ENCODE measurements at regions not wholly inside any gene's neighbourhood (a gene's known extent, or its start where the extent isn't known, plus 50 kb on each side); places are given as distances from the start of the nearest gene placed in this dataset.

- Histone ChIP-seq H3K27me3 (ENCODE audit: insufficient read depth, low read length) (no peaks in the 10 kb centered on the region), H3K27ac (ENCODE audit: low read depth, low read length) (no peak overlapping the region), H3K9ac (ENCODE audit: low read length) (no peak overlapping the region), H3K9me3 (ENCODE audit: insufficient read depth, low read depth, low read length) (peaks cover 4% of the 10 kb centered on the region), H2AFZ (ENCODE audit: low read depth, low read length) (no peak overlapping the region), H3K4me1 (ENCODE audit: insufficient read depth, low read length) (no peaks in the 10 kb centered on the region), H3K79me2 (ENCODE audit: insufficient read depth, low read length) (no peaks in the 10 kb centered on the region), H3K36me3 (ENCODE audit: insufficient read depth, low read length) (no peaks in the 10 kb centered on the region), H3K4me2 (ENCODE audit: low read length) (no peak overlapping the region), H3K4me3 (ENCODE audit: insufficient read depth, low read depth, low read length) (no peak overlapping the region), H4K20me1 (ENCODE audit: insufficient read depth, low read length) (no peaks in the 10 kb centered on the region)
- DNase-seq (ENCODE audit: low read depth) (no peak), FAIRE-seq (no peak)
- Mint-ChIP-seq H3K27ac (ENCODE audit: unreplicated experiment) (no peak overlapping the region), H3K4me1 (ENCODE audit: low read depth, unreplicated experiment) (peaks cover 12% of the 10 kb centered on the region), H3K9me3 (ENCODE audit: unreplicated experiment) (peaks cover 21% of the 10 kb centered on the region), H3K36me3 (ENCODE audit: low read depth, unreplicated experiment) (no peaks in the 10 kb centered on the region), H3K27me3 (ENCODE audit: low read depth, unreplicated experiment) (no peaks in the 10 kb centered on the region), H3K4me3 (ENCODE audit: unreplicated experiment) (no peak overlapping the region)
- TF ChIP-seq EZH2 (IDR thresholded peaks at IDR 0.05; ENCODE audit: insufficient read depth, low read length) (no peak), CTCF (IDR thresholded peaks at IDR 0.05; ENCODE audit: insufficient read depth, low read depth, low read length) (no peak)
Measured at GRCh38 chr5:5626412-5626811, 203.9 kb downstream of the ICE1 start.

GRCh38 chr5:5625491-5625890, 203.0 kb downstream of the ICE1 start:
- Histone ChIP-seq H3K4me2 (ENCODE audit: low read length) (no peak overlapping the region), H3K79me2 (ENCODE audit: insufficient read depth, low read length) (no peaks in the 10 kb centered on the region), H3K9me3 (ENCODE audit: insufficient read depth, low read depth, low read length) (peaks cover 4% of the 10 kb centered on the region), H3K4me1 (ENCODE audit: insufficient read depth, low read length) (no peaks in the 10 kb centered on the region), H3K9ac (ENCODE audit: low read length) (no peak overlapping the region), H3K36me3 (ENCODE audit: insufficient read depth, low read length) (no peaks in the 10 kb centered on the region), H3K4me3 (ENCODE audit: insufficient read depth, low read depth, low read length) (no peak overlapping the region), H3K27ac (ENCODE audit: low read depth, low read length) (no peak overlapping the region), H4K20me1 (ENCODE audit: insufficient read depth, low read length) (no peaks in the 10 kb centered on the region), H2AFZ (ENCODE audit: low read depth, low read length) (no peak overlapping the region), H3K27me3 (ENCODE audit: insufficient read depth, low read length) (no peaks in the 10 kb centered on the region)
- no peak for FAIRE-seq
- peaks cover 21% of the 10 kb centered on the region for H3K9me3 Mint-ChIP-seq (ENCODE audit: unreplicated experiment)
- DNase-seq (ENCODE audit: low read depth): no peak
- no peak for TF ChIP-seq CTCF (IDR thresholded peaks at IDR 0.05; ENCODE audit: insufficient read depth, low read depth, low read length)
- no peak for TF ChIP-seq EZH2 (IDR thresholded peaks at IDR 0.05; ENCODE audit: insufficient read depth, low read length)
- H3K27me3 Mint-ChIP-seq (ENCODE audit: low read depth, unreplicated experiment): no peaks in the 10 kb centered on the region
- H3K36me3 Mint-ChIP-seq (ENCODE audit: low read depth, unreplicated experiment): no peaks in the 10 kb centered on the region
- no peak overlapping the region for H3K27ac Mint-ChIP-seq (ENCODE audit: unreplicated experiment)
- peaks cover 12% of the 10 kb centered on the region for H3K4me1 Mint-ChIP-seq (ENCODE audit: low read depth, unreplicated experiment)
- H3K4me3 Mint-ChIP-seq (ENCODE audit: unreplicated experiment): no peak overlapping the region

GRCh38 chr5:5623397-5623796, 200.9 kb downstream of the ICE1 start:
- H3K79me2 ChIP-seq (ENCODE audit: insufficient read depth, low read length): no peaks in the 10 kb centered on the region
- Mint-ChIP-seq H3K36me3 (ENCODE audit: low read depth, unreplicated experiment) (no peaks in the 10 kb centered on the region), H3K4me3 (ENCODE audit: unreplicated experiment) (no peak overlapping the region), H3K4me1 (ENCODE audit: low read depth, unreplicated experiment) (peaks cover 3% of the 10 kb centered on the region), H3K9me3 (ENCODE audit: unreplicated experiment) (peaks cover 21% of the 10 kb centered on the region), H3K27ac (ENCODE audit: unreplicated experiment) (no peak overlapping the region), H3K27me3 (ENCODE audit: low read depth, unreplicated experiment) (no peaks in the 10 kb centered on the region)
- no peak overlapping the region for H3K4me2 ChIP-seq (ENCODE audit: low read length)
- TF ChIP-seq CTCF (IDR thresholded peaks at IDR 0.05; ENCODE audit: insufficient read depth, low read depth, low read length) (no peak), EZH2 (IDR thresholded peaks at IDR 0.05; ENCODE audit: insufficient read depth, low read length) (no peak)
- no peak for FAIRE-seq
- no peaks in the 10 kb centered on the region for H3K4me1 ChIP-seq (ENCODE audit: insufficient read depth, low read length)
- no peak overlapping the region for H3K27ac ChIP-seq (ENCODE audit: low read depth, low read length)
- no peak overlapping the region for H2AFZ ChIP-seq (ENCODE audit: low read depth, low read length)
- H4K20me1 ChIP-seq (ENCODE audit: insufficient read depth, low read length): no peaks in the 10 kb centered on the region
- no peak overlapping the region for H3K9ac ChIP-seq (ENCODE audit: low read length)
- H3K27me3 ChIP-seq (ENCODE audit: insufficient read depth, low read length): no peaks in the 10 kb centered on the region
- no peaks in the 10 kb centered on the region for H3K36me3 ChIP-seq (ENCODE audit: insufficient read depth, low read length)
- H3K9me3 ChIP-seq (ENCODE audit: insufficient read depth, low read depth, low read length): peaks cover 4% of the 10 kb centered on the region
- no peak overlapping the region for H3K4me3 ChIP-seq (ENCODE audit: insufficient read depth, low read depth, low read length)
- no peak for DNase-seq (ENCODE audit: low read depth)
